GM21529 (cell line): ENCODE measurements at regions not wholly inside any gene's neighbourhood (a gene's known extent, or its start where the extent isn't known, plus 50 kb on each side); places are given as distances from the start of the nearest gene placed in this dataset.
A peak's percentile ranks its signal among the peaks of the same experiment; 100 is the strongest.

Experiments used
- ATAC-seq: cut with Tn5 transposase; IDR thresholded peaks from one replicate; pipeline ENCODE4 v1.9.1; 2021; ENCODE audit not compliant: unreplicated experiment

DNA sequence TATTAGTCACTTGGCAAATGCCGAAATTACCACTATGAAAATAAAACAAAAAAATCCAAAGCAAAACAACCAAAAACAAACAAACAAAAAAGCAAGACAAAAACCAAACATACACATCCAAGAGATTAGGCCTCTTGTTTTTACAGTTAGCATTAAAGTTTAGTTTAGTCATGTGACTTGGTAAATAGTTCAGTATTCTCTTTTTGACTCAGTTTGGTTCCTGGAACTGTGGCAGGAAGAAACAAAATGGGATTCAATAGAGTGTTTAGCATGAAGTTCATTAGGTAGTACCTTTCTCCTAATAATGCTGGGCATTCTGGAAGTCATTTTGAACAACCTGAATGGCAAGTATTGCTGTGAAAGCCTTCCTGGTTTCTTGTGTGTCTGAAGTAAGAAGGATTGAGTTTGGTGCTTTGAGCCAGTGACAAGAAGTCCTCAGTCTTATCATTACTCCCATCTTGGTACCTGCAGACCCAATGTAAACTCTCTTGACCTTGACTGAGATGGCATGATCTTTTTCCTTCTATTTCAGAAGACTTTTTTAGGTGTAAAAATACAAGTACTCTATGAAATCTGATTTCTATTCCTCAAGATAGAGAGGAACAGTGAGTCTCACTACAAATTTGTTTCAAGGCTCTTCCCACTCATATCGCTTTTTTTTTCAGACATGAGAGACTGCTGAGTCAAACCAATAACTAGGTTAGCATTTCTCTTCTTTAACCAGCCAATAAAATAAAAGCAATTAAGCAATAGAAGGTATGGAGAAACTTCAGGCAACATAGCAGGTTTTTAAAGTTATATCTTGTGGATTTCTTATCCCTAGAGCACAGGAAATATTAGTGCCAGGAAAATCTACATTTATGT, 223.6 kb upstream of the PREP start:
- no peak for ATAC-seq

DNA sequence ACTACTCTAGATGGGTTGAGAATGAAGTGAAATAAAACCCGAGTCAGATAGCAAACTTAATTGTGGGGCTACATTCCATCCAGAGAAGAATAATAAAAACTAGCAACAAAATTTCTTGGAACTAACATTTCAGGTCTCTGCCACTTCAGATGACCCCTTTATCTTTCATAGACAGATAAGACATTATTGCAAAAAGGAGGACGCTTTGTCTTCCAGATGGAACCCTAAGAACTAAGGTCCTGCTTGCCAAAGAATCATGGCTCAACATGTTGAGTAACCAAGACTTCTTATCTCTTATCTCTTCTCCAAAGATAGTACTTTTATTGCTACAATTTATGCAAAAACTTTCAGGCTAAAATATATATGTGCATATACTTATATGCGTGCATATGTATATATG, 221.1 kb upstream of the PREP start:
- ATAC-seq = no peak

DNA sequence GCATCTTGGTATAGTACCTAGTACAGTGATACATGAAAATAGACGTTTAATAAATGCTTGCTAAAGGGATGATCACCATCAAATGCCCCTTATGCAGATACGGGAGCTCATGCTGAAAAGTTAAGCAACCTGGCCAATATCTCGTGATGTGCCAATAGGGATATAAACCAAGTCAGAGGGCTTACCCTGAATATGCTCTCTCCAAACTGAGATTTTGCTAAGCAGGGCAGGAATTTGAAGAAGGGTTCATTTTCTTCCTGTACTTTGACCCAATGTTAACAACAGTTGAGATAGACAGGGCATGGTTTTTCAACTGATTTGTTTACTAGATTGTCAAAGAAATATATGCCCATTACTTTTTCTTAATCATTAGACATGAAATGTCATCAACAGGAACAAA, 219.3 kb upstream of the PREP start:
- ATAC-seq = no peak

DNA sequence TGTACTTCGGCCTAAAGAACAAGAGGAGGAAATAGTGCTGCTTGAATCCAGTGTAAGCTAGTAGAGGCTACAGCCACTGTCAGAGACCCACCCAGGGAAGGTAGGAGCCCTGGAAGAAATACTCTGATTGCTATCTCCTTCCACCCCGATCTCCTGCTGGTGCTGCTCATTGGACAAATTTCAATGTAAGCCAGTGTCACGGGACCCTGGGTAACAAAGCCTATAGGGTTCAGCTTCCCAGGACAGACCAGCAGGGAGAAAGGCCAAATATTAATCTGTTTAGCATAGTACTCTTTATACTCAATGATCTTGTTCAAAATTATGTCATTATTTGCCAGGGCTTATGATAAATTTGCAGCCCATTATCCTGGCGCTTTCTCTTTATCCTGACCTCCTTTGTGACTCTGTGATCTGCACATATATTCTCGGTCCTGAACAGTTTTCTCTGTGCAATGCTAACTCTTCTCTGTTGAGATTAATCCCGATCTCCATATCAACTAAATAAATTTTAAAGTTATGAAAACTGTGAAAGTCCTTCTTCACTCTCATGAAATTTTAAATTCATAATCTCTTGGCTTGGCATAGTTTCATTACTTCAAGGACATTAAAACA, 218.8 kb upstream of the PREP start:
- ATAC-seq = no peak

DNA sequence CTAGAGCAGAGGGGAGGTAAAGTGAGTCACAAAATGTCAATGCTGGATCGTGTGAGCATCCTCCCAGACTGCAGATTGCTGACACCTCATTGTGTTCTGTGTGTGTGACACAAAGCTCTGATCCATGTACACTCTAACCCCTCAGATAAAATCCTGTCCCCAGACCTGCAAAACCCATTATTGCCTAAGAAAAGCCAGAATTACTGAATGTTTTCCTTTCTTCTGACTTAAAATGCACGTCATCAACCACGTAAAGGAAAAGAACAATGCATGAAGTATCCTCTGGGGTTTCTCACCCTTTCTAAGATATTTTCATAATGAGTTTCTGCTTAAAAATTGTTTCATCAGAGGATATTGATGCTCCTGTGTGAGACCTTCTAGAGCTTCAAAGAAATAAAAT, 218.0 kb upstream of the PREP start:
- no peak for ATAC-seq

DNA sequence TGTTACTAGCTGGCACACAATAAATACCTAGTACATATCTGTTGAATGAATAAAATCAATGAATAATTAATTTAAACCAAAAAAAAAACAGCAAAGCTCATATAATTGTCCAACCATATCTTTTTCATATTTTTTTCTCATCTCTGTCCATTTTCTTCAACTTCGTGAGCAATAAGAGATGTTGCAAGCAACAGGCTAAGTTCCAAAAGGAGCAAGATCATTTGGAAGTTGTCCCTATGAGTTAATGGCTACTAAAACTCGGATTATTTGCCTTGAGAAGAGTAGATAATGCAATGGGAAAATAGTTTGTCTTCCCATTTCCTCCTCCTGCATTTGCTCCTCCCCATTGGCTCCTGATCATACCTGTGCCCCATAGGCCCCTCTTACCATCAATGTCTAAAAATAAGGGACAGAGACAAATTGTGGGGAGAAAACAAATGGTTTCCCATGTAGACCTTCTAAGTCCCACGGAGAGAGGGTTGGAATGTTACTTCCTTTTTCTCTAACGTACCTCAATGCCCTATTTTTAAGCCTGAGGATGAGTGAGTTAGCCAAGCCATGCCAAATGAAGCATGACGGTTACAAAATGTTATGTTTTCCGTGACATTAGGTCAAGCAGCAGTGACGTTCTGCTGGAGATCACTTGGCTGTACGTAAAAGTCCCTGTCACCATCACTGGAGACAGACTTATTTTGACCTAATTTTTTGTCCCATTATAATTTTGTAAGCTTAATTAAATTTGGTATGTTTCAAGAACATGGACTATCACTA, 217.3 kb upstream of the PREP start:
- ATAC-seq = no peak

DNA sequence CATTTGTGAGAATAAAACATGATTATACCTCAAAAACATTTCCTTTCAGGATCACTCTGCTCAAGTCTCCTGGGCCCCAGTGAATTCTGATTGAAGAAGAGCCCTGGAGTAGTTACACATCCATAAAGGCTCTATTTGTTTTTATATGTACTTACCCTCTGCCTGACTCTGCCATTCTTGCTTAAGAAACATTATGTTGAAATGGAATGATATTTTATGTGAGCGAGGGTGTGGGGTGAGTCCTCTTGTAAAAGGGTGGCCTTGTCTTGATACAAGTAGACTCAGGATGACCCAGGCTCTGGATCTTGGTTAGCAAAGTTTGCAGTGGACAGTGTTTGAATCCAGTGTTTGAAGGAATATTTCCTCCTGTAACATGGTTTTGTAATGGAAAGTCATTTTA, 215.4 kb upstream of the PREP start:
- ATAC-seq = no peak

DNA sequence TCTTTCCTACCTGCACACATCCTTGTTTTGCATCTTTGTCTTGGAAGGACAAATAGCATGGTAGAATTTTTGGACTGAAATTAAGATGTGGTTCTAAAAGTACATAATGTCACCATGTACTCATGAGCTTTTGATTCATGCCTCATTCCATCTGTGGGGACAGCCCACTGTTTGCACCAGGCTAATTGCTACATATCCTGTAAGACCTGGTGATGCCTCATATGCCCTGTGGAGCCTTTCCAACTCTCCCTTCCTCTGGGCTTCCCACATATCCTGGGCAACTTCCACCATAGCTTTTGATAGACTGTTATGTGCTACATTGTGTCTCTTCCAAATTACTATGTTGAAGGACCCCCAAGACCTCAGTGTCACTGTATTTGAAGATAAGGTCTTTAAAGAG, 213.6 kb upstream of the PREP start:
- ATAC-seq = no peak

DNA sequence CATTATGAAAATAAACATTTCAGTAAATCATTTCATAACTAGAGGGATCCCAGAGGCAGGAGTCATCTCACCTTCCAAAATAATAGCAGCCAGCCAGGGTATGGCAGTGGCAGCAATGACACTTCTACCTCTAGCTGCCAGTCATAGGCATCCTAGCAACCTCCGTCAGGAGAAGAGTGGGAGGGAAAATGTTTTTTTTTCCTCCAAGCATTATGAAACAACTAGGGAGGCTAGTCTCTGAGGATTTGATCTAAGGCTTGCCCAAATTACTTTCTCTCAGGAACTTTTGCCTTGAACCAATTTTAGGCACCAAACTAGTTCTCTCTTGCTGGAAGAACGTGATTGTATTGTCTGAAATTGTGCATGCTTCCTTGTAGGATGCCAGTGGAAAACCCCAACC, 208.7 kb upstream of the PREP start:
- ATAC-seq = no peak

DNA sequence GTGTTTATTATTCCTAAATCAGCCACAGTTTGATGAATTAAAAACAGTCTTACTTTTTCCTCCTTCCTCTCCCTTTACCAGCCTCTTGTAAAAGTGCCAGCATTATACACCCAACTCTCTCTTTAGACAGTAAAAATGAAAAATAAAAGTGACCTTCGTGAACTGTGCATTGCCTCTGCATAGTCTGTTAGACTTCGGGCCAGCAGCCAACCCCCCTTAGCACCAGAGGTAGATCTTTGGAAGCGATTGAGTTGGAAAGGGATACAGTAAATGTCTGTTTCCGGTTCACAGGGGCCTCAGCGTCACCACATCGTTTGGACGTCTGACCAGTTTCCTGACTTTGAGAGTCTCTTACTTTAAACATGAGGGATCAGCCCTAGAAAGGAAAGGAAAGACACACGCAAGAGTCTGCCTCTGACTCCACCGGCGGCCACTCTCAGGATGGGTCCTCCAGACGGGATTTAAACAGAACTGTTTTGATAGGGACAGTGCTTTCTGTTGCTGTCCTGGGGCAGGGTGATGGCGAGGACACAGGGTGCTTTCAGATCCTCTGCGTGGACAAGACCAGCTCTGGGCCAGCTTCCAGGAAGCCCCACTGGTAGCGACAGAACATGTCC, 206.6 kb upstream of the PREP start:
- ATAC-seq = no peak

DNA sequence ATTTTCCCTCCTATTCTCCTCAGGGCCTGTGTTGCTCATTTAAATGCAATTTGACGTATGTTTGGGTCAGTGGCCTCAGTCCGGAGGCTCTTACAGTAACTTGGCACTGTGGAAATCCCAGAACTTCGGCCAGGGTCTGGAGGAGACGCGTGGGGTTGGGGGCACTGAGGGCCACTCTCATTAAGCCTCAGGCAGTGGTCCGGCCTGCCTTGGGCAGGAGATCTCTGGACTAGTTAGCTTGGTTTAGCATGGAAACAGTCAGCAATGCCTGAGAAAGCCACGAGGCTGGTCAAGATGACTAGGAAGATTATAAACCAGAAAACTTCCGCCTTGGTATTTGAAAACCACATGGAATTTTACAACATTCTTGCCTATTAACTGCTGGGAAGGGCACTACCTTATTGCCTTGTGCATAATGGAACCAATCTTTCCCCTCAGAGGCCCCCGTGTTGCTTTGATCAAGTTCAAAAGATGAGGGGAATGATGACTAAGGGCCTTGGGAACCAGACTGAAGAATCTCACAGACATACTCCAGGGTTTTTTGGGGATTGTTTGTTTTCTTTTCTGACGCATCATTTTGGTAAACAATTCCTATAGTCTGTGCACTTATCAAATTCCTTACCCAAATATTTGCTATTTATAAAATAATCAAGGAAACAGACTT, 206.0 kb upstream of the PREP start:
- ATAC-seq = no peak

DNA sequence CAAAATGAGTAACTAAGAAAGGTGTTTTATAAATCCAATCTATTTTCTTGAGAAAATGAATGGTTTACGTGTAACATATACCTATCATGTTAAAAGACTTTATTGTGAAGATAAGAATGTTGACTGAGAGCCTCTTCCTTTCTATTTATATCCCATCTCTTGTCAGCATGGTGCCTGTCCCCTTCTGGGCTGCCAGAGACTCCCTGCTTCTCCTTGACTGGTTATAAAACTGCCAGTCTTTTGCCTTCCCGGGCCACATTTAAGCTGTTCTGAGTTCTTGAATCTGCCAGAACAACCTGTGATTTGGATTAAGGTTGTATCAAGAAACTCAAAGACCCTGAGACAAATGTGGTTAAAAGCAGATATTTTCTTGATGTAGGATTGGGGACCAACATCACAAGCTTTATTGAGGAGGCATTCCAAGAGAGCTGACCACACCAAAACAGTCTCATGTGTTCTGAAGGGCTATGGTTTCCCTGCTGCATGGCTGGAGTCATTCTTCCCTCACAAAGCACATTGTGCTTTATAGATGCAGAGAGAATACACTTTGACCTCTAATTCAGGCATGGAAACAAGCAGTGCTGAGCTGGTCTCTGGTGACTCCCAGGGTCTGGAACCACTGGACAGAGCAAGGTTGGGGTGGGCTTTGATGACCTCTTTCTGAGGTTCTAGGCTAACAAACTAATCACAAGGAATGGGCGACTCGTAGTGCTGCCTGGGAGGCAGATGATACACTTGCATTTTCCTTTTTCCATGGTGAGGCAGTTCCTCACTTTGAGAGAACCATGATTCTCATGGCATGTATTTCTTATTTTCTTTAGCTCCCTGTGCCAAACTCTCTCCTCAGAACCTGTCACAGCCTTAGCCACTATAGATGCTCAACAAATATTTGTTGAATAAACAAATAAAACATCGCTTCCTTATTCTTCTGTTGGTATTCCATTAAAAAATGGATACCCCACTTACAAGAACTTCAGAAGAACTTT, 205.0 kb upstream of the PREP start:
- ATAC-seq = no peak

DNA sequence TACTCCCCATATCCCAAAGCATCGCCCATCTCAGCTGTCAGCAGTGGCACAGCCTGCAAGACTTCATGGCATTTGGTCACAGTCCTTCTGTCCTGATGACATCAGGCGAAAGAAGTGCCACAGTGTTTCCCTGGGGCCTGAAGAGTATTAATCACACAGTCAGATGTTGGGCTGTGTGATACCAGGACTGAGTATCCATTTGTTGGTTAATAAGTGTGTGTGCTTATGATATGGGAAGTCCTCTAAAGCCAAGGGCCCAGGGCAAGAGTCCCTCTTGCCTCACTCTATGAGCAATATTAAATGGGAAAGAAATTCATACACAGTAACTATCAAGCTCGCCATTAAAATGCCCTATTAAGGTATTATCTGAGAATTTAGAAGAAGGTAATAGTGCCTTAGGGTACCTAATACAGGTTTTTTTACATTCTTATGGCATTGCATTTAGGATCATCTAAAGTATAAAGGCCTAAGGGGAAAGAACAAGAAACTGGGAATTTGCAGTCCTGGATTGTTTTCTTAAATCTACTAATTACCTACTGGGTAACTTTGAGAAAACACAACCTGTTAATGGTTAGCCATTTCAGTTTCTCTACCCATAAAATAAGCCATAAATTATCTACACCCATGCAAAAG, 204.1 kb upstream of the PREP start:
- no peak for ATAC-seq

DNA sequence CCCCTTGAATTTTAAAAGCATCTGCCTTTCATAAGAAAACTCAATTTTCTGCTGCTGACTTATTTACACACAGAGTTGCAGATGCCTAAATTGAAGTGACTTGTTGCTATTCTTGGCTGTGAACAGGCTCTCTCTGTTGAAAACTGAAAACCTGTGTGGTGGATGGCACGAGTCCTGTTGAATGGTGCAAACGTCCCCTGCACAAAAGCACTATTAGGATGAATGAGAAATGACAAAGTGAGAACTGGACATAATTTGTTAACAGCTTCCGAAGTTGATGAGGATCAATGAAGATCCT, 201.7 kb upstream of the PREP start:
- no peak for ATAC-seq

DNA sequence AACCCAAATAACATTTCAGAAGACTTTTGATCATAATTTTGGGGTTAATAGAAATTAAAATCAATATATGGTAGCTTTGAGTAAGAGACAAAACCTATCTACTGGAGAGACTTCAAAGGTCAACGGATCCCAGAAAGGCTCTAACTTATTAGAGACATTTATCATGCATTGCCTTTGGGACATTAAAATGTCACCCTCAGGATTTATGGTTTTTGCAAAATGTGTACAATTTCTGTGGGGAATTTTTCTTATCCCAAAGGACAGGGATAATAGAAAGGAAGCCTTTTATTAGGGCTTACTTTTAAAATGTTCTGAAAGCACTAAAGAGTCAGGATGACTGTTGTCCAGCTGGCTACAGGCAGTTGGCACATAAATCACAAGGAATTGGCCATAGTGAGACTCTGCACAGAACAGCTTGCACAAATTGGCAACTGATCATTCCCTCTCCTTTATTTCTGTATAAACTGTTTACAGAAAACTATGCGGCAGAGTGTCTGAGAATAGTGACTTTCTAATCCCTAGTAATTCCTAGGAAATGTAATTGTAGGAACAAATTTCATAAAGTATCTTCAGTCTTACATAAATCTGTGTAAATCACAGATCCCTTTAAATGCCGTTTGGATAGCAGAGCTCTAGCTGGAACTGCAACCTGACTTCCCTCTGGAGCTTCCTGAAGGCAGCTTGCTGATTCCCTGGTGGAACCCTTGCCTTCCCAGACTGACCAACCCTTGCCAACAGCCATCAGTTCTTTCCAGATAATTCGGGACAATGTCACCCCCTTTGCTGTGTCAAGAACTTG, 201.1 kb upstream of the PREP start:
- ATAC-seq = no peak

DNA sequence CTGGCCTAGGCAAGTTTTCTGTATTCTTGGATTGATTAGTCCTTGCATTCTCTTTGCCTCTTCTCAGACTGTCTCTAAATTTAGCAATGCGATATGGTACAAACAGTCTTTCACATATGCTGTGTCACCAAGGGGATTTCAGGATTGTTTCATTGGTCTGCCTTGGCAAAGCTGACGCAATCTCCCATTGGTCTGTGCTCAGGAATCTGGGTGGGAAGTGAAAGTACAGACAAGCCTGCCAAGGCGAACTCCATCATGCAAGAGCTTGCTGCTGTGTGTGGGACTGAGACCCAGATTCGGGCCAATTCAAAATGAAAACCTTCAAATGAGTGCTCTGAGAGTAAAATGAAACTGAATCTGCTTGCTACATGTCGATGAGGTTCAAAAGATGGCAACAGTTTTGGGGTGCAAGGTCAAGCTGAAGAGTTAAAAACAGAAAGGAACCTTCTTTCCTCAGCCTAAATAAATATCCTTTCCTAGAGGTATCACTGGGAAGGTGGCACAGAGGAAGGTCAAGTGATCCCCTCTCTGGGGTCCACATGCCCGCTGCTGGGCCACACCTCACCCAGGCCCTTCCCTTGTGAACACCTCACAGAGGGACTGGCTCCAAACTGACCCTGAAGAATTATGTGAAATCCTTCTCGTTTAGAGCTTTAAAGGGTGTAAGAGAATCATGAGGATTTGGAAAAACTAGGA, 198.8 kb upstream of the PREP start:
- ATAC-seq = peak; percentile 92

DNA sequence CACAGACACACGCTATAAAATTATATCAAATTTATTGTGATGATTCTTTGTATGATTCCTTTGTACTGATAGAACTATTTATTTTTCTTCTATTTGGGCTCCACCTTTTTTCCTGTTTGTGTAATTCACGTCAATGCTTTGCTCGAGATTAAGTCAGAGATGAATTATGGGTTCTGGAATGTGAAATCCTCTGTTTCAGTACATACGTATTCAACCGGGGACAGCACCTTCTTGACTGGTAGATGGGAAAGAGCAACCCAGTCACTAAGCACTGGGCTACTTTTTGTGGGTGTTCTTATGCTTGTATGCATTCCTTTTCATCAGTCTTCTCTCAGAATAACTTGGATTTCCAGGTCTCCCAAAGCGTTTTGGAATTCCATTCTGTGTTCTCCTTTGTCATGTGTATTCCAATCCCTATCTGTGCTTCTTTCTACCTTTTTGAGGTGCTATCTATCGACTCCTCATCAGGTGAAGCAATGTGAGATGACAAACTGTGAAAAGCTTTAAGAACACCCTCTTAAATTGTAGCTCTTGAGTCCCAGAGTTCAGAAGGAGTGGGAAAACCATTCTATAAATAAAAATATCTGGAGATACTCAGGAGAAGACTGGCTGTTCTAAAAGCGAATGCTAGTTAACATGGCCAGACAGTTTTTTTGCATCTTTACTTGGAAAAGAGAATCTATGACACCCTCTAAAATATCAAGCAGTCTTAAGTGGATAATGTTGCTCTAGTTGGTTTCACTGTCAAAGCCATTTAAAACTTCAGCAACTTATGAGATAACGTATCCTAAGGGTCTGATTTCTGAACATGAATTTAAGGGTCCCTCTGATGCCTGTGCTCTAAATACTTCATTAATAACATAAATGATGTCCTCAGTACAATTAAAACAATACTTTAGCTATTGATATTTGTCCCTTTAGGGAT, 197.7 kb upstream of the PREP start:
- ATAC-seq = no peak
